ENCODE measurements at regions not wholly inside any gene's neighbourhood (a gene's known extent, or its start where the extent isn't known, plus 50 kb on each side); places are given as distances from the start of the nearest gene placed in this dataset.

GRCh38 chr21:15174923-15175322 is 110.1 kb upstream of the NRIP1 start:
- Histone ChIP-seq H3K9me3 (ENCODE audit: insufficient read depth, low read depth, low read length) (no peaks in the 10 kb centered on the region), H3K9ac (ENCODE audit: low read depth, low read length, poor library complexity, severe bottlenecking) (no peak overlapping the region), H3K4me3 (ENCODE audit: low read length, poor library complexity, severe bottlenecking) (no peak overlapping the region), H3K4me1 (ENCODE audit: insufficient read depth, low read length, poor library complexity, severe bottlenecking) (no peaks in the 10 kb centered on the region), H3K4me2 (ENCODE audit: low read depth, low read length, poor library complexity, severe bottlenecking) (no peak overlapping the region), H3K27me3 (ENCODE audit: insufficient read depth, low read length, poor library complexity, severe bottlenecking) (no peaks in the 10 kb centered on the region), H2AFZ (ENCODE audit: low read length) (no peak overlapping the region), H3K9me2 (replicated peaks; ENCODE audit: low read depth, low read length) (no peaks in the 10 kb centered on the region), H3K79me2 (ENCODE audit: insufficient read depth, low read length) (no peaks in the 10 kb centered on the region), H3F3A (ENCODE audit: low read depth) (no peaks in the 10 kb centered on the region), H3K36me3 (ENCODE audit: insufficient read depth, low read length) (no peaks in the 10 kb centered on the region), H4K20me1 (ENCODE audit: insufficient read depth, low read length, poor library complexity, severe bottlenecking) (no peaks in the 10 kb centered on the region)
- TF ChIP-seq CTCF (conservative IDR thresholded peaks at IDR 0.05; ENCODE audit: low read length) (no peak), EZH2phosphoT487 (IDR thresholded peaks at IDR 0.05; ENCODE audit: borderline replicate concordance) (no peak)

- Histone ChIP-seq H4K20me1 (ENCODE audit: insufficient read depth, low read length, poor library complexity, severe bottlenecking) (no peaks in the 10 kb centered on the region), H3K79me2 (ENCODE audit: insufficient read depth, low read length) (no peaks in the 10 kb centered on the region), H3K9me2 (replicated peaks; ENCODE audit: low read depth, low read length) (no peaks in the 10 kb centered on the region), H3K4me3 (ENCODE audit: low read length, poor library complexity, severe bottlenecking) (no peak overlapping the region), H3K9me3 (ENCODE audit: insufficient read depth, low read depth, low read length) (no peaks in the 10 kb centered on the region), H3K4me2 (ENCODE audit: low read depth, low read length, poor library complexity, severe bottlenecking) (no peak overlapping the region), H3K4me1 (ENCODE audit: insufficient read depth, low read length, poor library complexity, severe bottlenecking) (no peaks in the 10 kb centered on the region), H3F3A (ENCODE audit: low read depth) (no peaks in the 10 kb centered on the region), H3K36me3 (ENCODE audit: insufficient read depth, low read length) (no peaks in the 10 kb centered on the region), H2AFZ (ENCODE audit: low read length) (no peak overlapping the region), H3K27me3 (ENCODE audit: insufficient read depth, low read length, poor library complexity, severe bottlenecking) (no peaks in the 10 kb centered on the region), H3K9ac (ENCODE audit: low read depth, low read length, poor library complexity, severe bottlenecking) (no peak overlapping the region)
- TF ChIP-seq CTCF (conservative IDR thresholded peaks at IDR 0.05; ENCODE audit: low read length) = no peak
- no peak for TF ChIP-seq EZH2phosphoT487 (IDR thresholded peaks at IDR 0.05; ENCODE audit: borderline replicate concordance)
Measured at GRCh38 chr21:15182731-15183130, 117.9 kb upstream of the NRIP1 start.

- TF ChIP-seq CTCF (conservative IDR thresholded peaks at IDR 0.05; ENCODE audit: low read length) (no peak), EZH2phosphoT487 (IDR thresholded peaks at IDR 0.05; ENCODE audit: borderline replicate concordance) (no peak)
- Histone ChIP-seq H3F3A (ENCODE audit: low read depth) (no peaks in the 10 kb centered on the region), H3K79me2 (ENCODE audit: insufficient read depth, low read length) (no peaks in the 10 kb centered on the region), H3K4me1 (ENCODE audit: insufficient read depth, low read length, poor library complexity, severe bottlenecking) (no peaks in the 10 kb centered on the region), H3K9me2 (replicated peaks; ENCODE audit: low read depth, low read length) (no peaks in the 10 kb centered on the region), H3K9me3 (ENCODE audit: insufficient read depth, low read depth, low read length) (no peaks in the 10 kb centered on the region), H4K20me1 (ENCODE audit: insufficient read depth, low read length, poor library complexity, severe bottlenecking) (no peaks in the 10 kb centered on the region), H3K4me3 (ENCODE audit: low read length, poor library complexity, severe bottlenecking) (no peak overlapping the region), H3K36me3 (ENCODE audit: insufficient read depth, low read length) (no peaks in the 10 kb centered on the region), H3K9ac (ENCODE audit: low read depth, low read length, poor library complexity, severe bottlenecking) (no peak overlapping the region), H3K4me2 (ENCODE audit: low read depth, low read length, poor library complexity, severe bottlenecking) (no peak overlapping the region), H2AFZ (ENCODE audit: low read length) (no peak overlapping the region), H3K27me3 (ENCODE audit: insufficient read depth, low read length, poor library complexity, severe bottlenecking) (no peaks in the 10 kb centered on the region)
Measured at GRCh38 chr21:15183813-15184257, 119.0 kb upstream of the NRIP1 start.
